GM21526 (cell line): ENCODE measurements at regions not wholly inside any gene's neighbourhood (a gene's known extent, or its start where the extent isn't known, plus 50 kb on each side); places are given as distances from the start of the nearest gene placed in this dataset.
"Not testable (repeated sequence)": the region's sequence is repeated elsewhere in the genome, so short reads cannot be mapped to it uniquely, and the experiment has no call there.

Experiments
- ATAC-seq: cut with Tn5 transposase; IDR thresholded peaks from one replicate; pipeline ENCODE4 v1.9.1; 2021; ENCODE audit warnings: moderate library complexity; ENCODE audit not compliant: unreplicated experiment, low FRiP score

DNA sequence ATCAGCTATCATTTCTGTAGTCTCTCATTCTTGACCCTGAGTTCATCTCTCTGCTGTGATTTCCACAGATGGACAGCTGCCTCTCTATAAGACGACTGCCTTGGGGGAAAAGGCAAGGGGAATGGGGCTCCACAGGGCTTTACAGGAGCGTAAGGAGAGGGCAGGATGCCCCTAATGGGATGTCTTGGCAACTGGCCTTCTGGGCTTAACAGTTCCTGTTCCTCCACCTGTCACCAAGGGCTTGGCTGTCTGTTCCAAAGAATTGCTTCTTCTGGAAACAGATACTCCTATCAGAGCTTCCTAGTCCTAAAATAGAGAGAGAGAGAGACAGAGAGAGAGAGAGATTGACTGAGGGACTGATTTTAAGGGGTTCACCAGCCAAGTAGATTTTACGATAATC is 181.9 kb downstream of the TMEM200A start:
- ATAC-seq: no peak

DNA sequence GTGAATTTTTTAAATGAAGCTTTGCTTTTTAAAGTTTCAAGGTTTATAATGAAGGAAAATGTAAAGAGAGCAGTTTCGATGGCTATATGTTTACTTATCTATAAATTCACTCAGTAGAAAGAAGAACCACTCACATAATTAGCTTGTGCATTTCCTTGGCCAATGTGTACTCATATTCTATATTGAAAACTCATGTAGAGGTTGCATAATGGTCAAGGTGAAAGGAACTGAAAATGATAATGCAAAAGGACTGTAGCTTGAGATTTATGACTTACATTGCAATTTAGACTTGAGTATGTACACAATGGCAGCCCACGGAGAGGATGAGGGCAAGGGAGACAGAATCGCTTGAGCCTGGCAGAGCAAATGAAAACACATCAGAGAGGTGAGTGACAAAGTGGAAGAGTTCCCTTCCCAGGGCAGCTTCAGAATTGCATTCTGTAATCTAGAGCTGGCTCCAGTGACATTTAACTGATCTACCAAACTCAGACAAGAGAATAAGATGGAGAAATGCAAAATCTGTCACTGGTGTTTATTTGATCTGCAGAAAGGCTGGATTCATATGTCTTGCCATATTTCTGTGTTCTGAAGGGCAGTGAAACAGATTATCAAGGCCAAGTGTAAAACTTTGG is 191.8 kb downstream of the TMEM200A start:
- no peak for ATAC-seq

DNA sequence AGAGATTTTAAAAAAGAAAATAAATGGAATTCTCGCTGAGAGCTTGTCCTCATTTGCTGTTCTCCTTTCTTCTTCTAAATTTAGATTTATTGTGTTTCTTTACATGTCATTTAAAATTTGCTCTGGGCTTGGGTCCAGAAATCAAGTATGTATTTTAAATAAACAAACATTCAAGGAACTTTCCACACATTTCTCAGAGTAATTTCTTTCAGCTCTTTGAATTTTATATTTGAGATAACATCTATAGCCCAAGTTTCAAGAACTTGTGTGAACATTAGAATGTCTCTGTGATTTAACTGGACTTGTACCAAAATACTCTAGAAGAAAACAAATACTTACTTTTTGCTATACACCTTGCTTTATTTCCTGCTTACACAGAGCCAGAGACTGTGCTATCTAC is 192.3 kb downstream of the TMEM200A start:
- ATAC-seq: no peak

GRCh38 chr6:130559166-130559565 is 193.3 kb downstream of the TMEM200A start:
- no peak for ATAC-seq

GRCh38 chr6:130560231-130560630 is 194.4 kb downstream of the TMEM200A start:
- ATAC-seq: no peak

DNA sequence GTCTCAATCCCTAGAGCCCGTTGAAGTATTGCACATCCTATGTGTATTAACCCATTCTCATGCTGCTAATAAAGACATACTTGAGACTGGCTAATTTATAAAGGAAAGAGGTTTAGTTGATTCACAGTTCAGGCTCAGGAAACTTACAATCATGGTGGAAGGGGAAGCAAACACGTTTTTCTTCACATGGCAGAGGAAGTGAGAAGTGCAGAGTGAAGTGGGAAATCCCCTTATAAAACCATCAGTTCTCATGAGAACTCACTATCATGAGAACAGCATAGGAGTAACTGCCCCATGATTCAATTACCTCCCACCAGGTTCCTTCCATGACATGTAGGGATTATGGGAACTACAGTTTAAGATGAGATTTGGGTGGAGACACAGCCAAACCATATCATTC is 195.3 kb downstream of the TMEM200A start:
- ATAC-seq: not testable (repeated sequence)

DNA sequence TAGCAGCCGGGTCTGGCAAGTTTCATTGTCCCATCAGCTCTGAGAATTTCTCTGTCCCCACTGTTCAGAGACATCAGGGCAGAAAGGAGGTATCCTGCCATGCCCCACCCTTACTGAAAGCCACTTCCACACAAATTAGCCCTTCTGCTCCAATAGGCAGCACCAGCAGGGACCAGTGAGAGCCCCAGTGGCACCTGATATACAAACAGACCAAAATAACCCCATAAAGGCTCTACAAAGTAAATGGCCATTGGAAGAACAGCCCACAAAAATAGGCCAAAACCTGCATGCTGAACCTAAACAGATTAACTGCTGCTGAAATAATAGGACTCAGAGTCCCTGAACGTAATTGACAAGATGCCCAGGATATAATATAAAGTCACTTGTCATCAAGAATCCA is 199.9 kb downstream of the TMEM200A start:
- no peak for ATAC-seq

- no peak for ATAC-seq
These were observed 208.3 kb downstream of the TMEM200A start for GRCh38 chr6:130574146-130574545.

GRCh38 chr6:130575557-130575956 is 209.7 kb downstream of the TMEM200A start:
- no peak for ATAC-seq

DNA sequence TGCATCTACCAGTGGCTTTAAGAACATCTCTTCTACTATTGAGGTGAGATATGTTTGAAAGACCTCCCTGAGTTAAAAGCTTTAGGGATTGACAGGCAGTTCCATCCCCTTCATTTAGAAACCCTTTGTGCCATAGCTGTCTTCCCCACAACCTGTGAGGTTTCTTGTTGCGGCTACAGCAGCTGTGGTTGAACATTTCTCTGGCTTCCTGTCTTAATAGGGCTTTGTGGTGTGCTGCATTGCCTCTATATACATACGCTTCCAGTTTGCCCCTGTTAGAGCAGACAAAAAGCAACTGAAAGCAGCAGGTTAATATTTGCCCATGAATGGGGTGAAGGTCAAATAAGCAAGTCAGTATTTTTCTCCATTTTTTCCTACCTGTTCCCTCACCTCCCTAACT is 210.2 kb downstream of the TMEM200A start:
- ATAC-seq: peak; percentile 98

DNA sequence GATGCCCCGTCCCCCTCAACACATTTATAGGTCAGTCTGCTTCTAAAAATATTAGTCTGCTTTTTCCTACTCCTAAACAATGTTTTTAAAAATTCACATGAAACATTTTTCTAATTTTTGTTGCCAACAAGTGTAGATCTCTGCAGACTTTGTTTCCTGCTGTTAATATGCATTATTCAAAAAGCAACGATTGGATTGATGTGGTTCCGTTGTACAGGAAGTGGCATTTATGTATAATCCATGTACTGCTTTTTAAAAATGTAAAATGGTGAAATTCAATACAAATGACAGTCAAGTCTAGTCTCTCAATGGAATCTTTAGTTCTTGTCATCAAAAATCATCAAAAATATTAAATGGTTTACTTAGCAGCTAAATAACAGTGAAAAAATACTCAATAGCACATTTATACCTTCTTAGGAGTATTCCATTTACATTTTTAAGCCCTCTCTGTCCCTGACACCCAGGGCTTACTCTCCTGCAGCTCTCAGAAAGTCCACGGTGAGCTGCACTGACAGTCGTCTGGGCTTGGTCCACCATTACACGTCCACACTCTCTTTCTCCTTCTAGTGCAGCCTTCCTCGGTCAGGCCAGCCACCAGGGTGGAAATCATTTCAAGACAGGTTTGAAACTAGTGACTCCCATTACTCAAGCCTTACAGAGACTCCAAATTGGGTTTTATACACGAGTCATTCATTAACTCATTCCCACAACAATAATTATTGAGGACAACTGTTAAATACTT is 211.5 kb downstream of the TMEM200A start:
- ATAC-seq: no peak

GRCh38 chr6:130578713-130579112 is 212.9 kb downstream of the TMEM200A start:
- no peak for ATAC-seq

DNA sequence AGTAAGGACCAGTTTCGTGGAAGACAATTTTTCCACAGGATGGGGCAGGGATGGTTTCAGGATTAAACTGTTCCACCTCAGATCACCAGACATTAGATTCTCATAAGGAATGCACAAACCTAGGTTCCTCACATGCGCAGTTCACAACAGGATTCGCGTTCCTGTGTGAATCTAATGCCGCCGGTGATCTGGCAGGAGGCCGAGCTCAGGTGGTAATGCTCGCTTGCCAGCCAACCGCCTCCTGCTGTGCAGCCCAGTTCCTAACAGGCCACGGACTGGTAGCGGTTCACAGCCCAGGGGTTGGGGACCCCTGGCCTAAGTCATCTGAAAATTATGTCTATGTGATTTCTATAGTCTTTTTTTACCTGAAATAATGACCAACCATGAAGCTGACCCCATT is 217.5 kb downstream of the TMEM200A start:
- no peak for ATAC-seq

DNA sequence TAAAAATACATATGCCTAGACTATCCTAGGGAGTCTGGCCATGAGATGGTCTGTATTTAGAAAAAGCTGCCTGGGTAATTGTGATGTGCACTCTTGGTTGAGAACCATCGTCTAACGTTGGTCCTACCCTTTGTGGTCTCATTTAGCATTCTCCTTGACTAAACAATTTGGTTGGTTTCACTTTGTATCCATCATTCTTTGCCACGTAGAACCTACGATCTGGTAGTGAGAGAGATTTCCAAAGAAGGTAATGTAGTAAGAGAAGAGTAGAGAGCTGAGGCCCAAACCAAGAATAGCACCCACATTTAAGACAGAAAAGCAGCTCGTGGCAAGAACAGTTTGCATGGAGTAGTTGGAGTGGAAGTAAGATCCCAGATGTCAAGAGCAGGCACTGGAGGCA is 219.8 kb downstream of the TMEM200A start:
- no peak for ATAC-seq

DNA sequence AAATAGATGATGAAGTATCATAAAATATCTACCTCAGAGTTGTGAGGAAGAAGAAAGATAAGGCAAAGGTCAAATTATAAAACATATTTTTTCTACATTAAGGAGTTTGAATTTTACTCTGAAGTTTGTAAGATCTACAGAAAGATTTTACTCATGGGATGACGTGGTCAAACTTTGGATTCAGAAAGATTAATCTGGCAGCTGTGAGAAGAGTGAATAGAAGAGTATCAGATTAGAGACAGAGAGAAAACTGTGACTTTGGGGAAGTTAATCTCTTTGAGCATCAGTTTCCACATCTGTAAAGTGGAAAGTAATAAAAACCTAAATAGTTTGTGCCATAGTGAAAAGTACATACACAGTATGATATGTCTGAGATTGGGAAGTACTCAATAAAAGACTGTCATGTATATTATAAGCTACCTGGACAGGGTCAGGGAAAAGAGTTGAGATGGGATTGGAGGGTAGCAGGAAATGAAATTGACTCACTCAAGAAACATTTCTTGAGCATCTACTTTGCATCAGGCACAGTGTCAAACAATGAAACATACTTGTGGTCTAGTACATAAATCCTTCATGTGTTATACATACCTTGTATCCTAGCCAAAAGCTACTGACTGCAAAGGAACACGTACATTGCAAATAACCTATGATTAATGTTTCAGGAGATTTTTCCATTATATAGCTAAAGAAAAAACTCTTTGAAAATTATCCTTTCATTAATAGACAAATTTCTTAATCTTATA is 222.1 kb downstream of the TMEM200A start:
- no peak for ATAC-seq

DNA sequence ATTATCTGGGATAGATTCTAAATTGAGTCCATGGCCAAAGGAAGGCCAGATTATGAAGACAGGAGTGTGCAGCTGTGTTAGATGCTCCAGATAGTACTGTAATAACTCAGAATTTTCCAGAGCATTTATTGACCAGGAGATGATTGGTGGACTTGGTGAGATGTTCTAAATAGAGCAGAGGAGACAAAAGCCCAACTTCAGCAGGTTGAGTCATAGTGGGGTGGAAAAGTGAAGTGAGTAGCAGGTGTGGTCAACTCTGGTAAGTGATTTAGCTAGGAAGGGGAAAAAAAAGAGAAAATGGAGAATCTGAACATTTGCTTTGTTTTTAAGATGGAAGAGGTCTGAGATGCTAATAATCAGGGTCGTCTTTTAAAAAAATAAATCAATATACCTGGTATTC is 227.4 kb downstream of the TMEM200A start:
- ATAC-seq: no peak

DNA sequence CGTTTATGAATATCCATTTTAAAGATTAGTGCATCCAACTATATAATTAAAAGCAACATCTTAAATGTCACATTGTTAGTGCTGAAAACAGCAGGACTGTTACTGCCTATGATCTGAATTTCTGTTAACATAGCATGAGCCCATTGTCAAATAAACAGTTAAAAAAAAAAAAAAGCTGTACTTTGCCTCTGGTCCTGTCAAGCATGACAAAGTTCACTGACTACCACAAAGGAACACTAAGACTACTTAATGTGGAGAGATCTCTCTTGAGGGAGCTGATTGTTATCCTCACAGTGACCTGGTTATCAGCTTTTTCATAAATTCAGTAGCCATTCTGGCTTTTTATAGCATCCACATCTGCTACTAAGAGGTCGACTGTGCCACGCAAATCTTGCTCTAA is 228.1 kb downstream of the TMEM200A start:
- no peak for ATAC-seq

DNA sequence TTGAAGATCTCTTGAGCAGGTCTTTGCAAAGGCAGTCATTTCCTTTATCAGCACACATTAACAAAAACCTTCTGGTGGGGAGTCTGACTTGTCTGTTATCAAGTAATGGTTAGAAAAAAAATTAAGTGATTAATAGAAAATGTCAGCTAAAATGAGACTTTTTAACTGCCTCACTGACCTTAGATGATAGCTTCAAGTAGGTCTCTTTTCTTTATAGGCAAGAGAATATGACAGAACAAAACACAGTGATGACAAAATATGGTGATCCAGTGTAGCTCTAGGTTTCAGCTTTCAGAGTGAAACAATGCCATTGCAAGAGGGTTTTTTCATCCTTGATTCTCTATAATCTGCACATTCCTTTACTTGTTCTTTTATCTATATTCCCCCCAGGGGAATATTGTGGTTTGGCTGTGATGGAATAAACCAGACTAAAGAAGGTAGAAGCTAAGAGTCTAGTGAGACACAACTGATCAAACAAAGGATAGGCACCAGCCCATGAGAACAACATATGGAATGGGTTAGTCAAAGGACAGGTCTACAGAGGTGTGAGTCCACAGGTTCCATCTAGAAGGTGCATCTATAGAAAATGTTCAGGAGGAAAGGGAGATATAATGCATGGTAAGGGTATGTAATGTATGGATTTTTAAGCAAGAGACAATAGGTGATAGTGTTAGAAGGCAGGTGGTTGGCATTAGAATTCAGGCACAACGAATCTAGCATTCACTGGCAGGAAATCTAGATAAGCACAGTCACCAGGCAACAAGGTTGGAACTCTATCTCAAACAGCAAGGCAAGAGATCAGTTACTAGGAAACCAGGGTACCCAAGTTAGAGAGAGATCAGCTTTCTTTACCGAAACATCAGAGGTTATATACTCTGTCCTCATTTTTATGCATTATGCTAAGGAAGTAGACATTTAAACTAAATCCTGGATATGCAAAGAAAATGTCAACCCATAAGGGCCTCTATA is 228.9 kb upstream of the SMLR1 start:
- no peak for ATAC-seq

DNA sequence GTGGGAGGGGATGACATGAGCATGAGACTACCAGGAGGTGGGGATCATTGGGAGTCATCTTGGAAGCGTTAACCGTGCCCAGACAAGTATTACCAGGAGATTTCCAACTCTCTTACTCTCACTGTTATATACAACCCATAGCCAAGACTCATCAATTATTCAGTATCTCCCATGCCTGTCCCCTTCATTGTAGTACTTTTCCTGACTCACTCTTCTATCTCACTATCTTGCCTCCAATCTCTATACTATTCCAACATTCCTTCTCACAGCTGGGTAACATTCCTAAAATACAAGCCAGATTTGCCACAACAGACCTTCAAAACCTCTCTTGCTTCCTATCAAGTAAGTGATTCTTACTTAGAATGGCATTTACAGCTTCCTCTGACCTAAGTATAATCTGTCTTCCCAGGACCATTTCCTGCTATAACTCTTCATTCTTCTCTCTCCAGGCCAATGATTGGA is 226.3 kb upstream of the SMLR1 start:
- ATAC-seq: no peak

- no peak for ATAC-seq
These were observed 224.9 kb upstream of the SMLR1 start for GRCh38 chr6:130602151-130602770.
